NCI-H1048 (cell line): ENCODE measurements at regions not wholly inside any gene's neighbourhood (a gene's known extent, or its start where the extent isn't known, plus 50 kb on each side); places are given as distances from the start of the nearest gene placed in this dataset.

Source experiments
- DNase-seq: peaks from one replicate; lab custom pipeline; 2025; lab: John Stamatoyannopoulos, UW

GRCh38 chr5:92795633-92796032 is 785.4 kb downstream of the NR2F1-AS1 start:
- no peak for DNase-seq

- no peak for DNase-seq
Observed at GRCh38 chr5:92780057-92780456, 801.0 kb downstream of the NR2F1-AS1 start.

- DNase-seq = no peak
Observed at GRCh38 chr5:92779536-92779935, 801.5 kb downstream of the NR2F1-AS1 start.

GRCh38 chr5:92778261-92778660 is 802.8 kb downstream of the NR2F1-AS1 start:
- DNase-seq = no peak

- no peak for DNase-seq
Observed at GRCh38 chr5:92777421-92777820, 803.6 kb downstream of the NR2F1-AS1 start.

- DNase-seq = no peak
Observed at GRCh38 chr5:92775711-92776615, 805.1 kb downstream of the NR2F1-AS1 start.

GRCh38 chr5:92769978-92770377 is 811.0 kb downstream of the NR2F1-AS1 start:
- no peak for DNase-seq

- DNase-seq = no peak
Observed at GRCh38 chr5:92761585-92761984, 819.4 kb downstream of the NR2F1-AS1 start.

- no peak for DNase-seq
Observed at GRCh38 chr5:92760550-92760949, 820.5 kb downstream of the NR2F1-AS1 start.

GRCh38 chr5:92758552-92758951 is 822.5 kb downstream of the NR2F1-AS1 start:
- DNase-seq = no peak

GRCh38 chr5:92749943-92750342 is 831.1 kb downstream of the NR2F1-AS1 start:
- no peak for DNase-seq

- no peak for DNase-seq
Observed at GRCh38 chr5:92748072-92748676, 832.8 kb downstream of the NR2F1-AS1 start.

GRCh38 chr5:92741906-92742305 is 839.1 kb downstream of the NR2F1-AS1 start:
- DNase-seq = no peak

- no peak for DNase-seq
Observed at GRCh38 chr5:92734211-92734940, 846.6 kb downstream of the NR2F1-AS1 start.

- DNase-seq = no peak
Observed at GRCh38 chr5:92730486-92730885, 850.5 kb downstream of the NR2F1-AS1 start.

GRCh38 chr5:92729088-92729487 is 851.9 kb downstream of the NR2F1-AS1 start:
- no peak for DNase-seq

- DNase-seq = no peak
Observed at GRCh38 chr5:92715946-92716520, 865.0 kb downstream of the NR2F1-AS1 start.

GRCh38 chr5:92713826-92714225 is 867.2 kb downstream of the NR2F1-AS1 start:
- no peak for DNase-seq

- no peak for DNase-seq
Observed at GRCh38 chr5:92713335-92713743, 867.7 kb downstream of the NR2F1-AS1 start.

GRCh38 chr5:92711956-92712355 is 869.1 kb downstream of the NR2F1-AS1 start:
- DNase-seq = no peak

- DNase-seq = no peak
Observed at GRCh38 chr5:92704590-92704989, 876.4 kb downstream of the NR2F1-AS1 start.

- DNase-seq = no peak
Observed at GRCh38 chr5:92703976-92704375, 877.0 kb downstream of the NR2F1-AS1 start.
